SU-DHL-6 (cell line): ENCODE measurements at regions not wholly inside any gene's neighbourhood (a gene's known extent, or its start where the extent isn't known, plus 50 kb on each side); places are given as distances from the start of the nearest gene placed in this dataset.
"Not testable (repeated sequence)": the region's sequence is repeated elsewhere in the genome, so short reads cannot be mapped to it uniquely, and the experiment has no call there.

Experiments
- EZH2phosphoT487 ChIP-seq: fragments of 200-600 bp; sonication (generic), shearing (Covaris generic); conservative IDR thresholded peaks from 2 replicates; pipeline ENCODE4 v1.6.1; 2018; ENCODE audit warnings: mild to moderate bottlenecking, antibody characterized with exemption, low read length, moderate library complexity, mixed read lengths
- TF ChIP-seq, protein P1 (sequence below): fragments of 200-600 bp; sonication (generic); IDR thresholded peaks from one replicate; pipeline ENCODE4 v1.5.1; 2017; ENCODE audit warnings: antibody characterized with exemption, mild to moderate bottlenecking, low read length, moderate library complexity; ENCODE audit not compliant: insufficient read depth, poor library complexity, severe bottlenecking

DNA sequence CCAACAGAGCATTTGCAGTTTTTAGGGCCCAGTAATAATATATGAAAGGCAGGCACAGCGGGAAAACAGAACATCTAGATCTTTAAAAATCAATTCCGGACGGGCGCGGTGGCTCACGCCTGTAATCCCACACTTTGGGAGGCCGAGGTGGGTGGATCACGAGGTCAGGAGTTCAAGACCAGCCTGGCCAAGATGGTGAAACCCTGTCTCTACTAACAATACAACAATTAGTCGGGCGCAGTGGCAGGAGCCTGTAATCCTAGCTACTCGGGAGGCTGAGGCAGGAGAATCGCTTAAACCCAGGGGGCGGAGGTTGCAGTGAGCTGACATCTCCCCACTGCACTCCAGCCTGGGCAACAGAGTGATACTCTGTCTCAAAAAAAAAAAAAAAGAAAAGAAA lies 88.5 kb upstream of the MSH6 start:
- TF ChIP-seq, protein P1, sequence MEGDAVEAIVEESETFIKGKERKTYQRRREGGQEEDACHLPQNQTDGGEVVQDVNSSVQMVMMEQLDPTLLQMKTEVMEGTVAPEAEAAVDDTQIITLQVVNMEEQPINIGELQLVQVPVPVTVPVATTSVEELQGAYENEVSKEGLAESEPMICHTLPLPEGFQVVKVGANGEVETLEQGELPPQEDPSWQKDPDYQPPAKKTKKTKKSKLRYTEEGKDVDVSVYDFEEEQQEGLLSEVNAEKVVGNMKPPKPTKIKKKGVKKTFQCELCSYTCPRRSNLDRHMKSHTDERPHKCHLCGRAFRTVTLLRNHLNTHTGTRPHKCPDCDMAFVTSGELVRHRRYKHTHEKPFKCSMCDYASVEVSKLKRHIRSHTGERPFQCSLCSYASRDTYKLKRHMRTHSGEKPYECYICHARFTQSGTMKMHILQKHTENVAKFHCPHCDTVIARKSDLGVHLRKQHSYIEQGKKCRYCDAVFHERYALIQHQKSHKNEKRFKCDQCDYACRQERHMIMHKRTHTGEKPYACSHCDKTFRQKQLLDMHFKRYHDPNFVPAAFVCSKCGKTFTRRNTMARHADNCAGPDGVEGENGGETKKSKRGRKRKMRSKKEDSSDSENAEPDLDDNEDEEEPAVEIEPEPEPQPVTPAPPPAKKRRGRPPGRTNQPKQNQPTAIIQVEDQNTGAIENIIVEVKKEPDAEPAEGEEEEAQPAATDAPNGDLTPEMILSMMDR = not testable (repeated sequence)
- TF ChIP-seq EZH2phosphoT487 = not testable (repeated sequence)
